RPMI7951 (cell line): ENCODE measurements at regions not wholly inside any gene's neighbourhood (a gene's known extent, or its start where the extent isn't known, plus 50 kb on each side); places are given as distances from the start of the nearest gene placed in this dataset.
A peak's percentile ranks its signal among the peaks of the same experiment; 100 is the strongest.
"Not testable (repeated sequence)": the region's sequence is repeated elsewhere in the genome, so short reads cannot be mapped to it uniquely, and the experiment has no call there.

Experiments used
- DNase-seq: peaks from one replicate; pipeline ENCODE4 v3.0.0-alpha.2; 2012; ENCODE audit warnings: low read depth

GRCh38 chr5:136467632-136468031 is 102.3 kb upstream of the TRPC7 start:
- DNase-seq, result no peak

GRCh38 chr5:136466041-136466415 is 100.7 kb upstream of the TRPC7 start:
- no peak for DNase-seq

GRCh38 chr5:136458481-136458880 is 93.1 kb upstream of the TRPC7 start:
- DNase-seq, result no peak

- no peak for DNase-seq
Observed at GRCh38 chr5:136457390-136458013, 92.2 kb upstream of the TRPC7 start.

GRCh38 chr5:136455409-136455808 is 90.1 kb upstream of the TRPC7 start:
- no peak for DNase-seq

- no peak for DNase-seq
Observed at GRCh38 chr5:136453986-136454758, 88.8 kb upstream of the TRPC7 start.

GRCh38 chr5:136453199-136453598 is 87.9 kb upstream of the TRPC7 start:
- DNase-seq, result no peak

GRCh38 chr5:136447576-136447975 is 82.2 kb upstream of the TRPC7 start:
- DNase-seq, result not testable (repeated sequence)

GRCh38 chr5:136446565-136446964 is 81.2 kb upstream of the TRPC7 start:
- no peak for DNase-seq

- DNase-seq, result not testable (repeated sequence)
Observed at GRCh38 chr5:136444099-136444498, 78.8 kb upstream of the TRPC7 start.

- no peak for DNase-seq
Observed at GRCh38 chr5:136439367-136439766, 74.0 kb upstream of the TRPC7 start.

- no peak for DNase-seq
Observed at GRCh38 chr5:136435946-136436543, 70.7 kb upstream of the TRPC7 start.

GRCh38 chr5:136434795-136435194 is 69.5 kb upstream of the TRPC7 start:
- no peak for DNase-seq

- no peak for DNase-seq
Observed at GRCh38 chr5:136432705-136433104, 67.4 kb upstream of the TRPC7 start.

- no peak for DNase-seq
Observed at GRCh38 chr5:136430081-136430480, 64.7 kb upstream of the TRPC7 start.

- DNase-seq, result no peak
Observed at GRCh38 chr5:136427426-136427825, 62.1 kb upstream of the TRPC7 start.

- no peak for DNase-seq
Observed at GRCh38 chr5:136425921-136426320, 60.6 kb upstream of the TRPC7 start.

GRCh38 chr5:136424835-136425584 is 59.7 kb upstream of the TRPC7 start:
- DNase-seq, result peak; percentile 42

- DNase-seq, result no peak
Observed at GRCh38 chr5:136423944-136424606, 58.7 kb upstream of the TRPC7 start.

- no peak for DNase-seq
Observed at GRCh38 chr5:136420168-136420898, 55.0 kb upstream of the TRPC7 start.

GRCh38 chr5:136418301-136418700 is 53.0 kb upstream of the TRPC7 start:
- no peak for DNase-seq
